GM19438 (cell line): ENCODE measurements at regions not wholly inside any gene's neighbourhood (a gene's known extent, or its start where the extent isn't known, plus 50 kb on each side); places are given as distances from the start of the nearest gene placed in this dataset.

Source experiments
- ATAC-seq: cut with Tn5 transposase; IDR thresholded peaks from one replicate; pipeline ENCODE4 v1.9.1; 2021; ENCODE audit warnings: low read depth; ENCODE audit not compliant: unreplicated experiment

DNA sequence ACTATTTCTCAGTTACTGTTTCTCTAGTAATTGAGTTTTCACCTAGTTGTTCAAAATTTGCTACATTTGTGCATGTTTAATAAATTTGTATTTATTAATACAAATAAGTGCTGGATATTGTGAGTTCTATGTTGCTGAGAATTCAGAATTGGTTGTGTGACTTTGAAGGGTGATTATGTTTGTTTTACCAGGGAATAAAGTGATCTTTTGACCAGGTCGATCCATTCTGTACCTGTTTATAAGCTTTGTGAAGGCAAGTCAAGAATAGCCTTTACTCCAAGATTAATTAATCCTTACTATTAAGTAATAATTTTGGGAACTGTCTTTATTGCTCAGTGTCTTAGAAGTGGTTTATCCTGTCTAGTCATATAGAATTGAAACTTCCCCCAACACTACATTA lies 230.0 kb upstream of the GYPC start:
- ATAC-seq: no peak

DNA sequence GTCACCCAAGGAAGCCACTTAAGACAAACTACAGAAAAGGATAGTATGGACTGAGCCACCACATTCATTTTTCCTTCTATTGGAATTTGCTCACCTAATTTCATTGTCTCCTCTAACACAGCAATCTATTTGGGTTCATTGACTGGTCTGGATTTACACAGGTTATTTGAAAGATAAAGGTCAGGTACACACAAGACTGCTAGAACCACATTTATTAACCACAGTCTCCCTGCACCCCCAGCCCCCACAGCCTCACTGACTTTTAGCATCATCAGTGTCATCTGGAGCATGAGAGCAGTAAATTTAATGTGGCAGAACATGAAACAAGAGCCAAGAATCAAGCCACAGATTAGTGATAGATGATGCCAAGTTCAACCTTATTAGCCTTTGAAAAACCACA lies 226.9 kb upstream of the GYPC start:
- ATAC-seq: no peak

DNA sequence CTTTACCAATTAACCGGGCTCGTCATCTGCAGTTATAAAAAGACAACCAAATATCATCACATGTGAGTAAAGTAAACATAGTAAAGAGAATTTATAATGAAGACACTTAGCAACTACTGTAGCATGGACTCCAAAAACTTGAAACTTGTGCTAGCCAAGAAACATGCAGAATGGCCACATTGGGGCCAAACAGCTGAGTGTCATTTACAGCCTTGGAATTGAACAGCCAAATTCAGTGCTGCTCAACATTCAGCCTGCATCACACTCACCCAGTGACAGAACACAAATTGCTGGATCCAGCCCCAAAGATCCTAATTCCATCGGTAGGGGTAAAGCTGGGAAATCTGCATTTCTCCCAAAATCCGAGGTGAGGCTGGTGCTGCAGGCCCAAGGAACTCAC lies 224.8 kb upstream of the GYPC start:
- ATAC-seq: no peak

DNA sequence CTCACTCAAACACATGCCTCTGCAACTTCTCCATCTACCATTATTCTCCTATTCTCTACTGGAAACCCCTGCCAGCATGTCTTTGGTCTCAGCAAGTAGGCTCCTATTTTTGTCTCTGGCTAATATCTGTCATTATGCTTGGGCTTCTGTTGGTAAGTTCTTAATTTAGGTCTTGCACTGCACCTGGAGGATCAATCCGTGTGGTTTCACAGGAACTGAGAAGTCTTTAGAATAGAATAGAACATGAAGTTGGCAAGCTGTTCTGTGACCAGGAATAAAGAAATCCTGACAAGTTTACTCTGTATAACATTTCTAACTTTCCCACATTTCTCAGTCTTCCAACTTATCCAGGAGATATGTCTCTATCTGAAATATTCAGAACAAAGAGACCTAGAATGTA lies 219.5 kb upstream of the GYPC start:
- no peak for ATAC-seq

DNA sequence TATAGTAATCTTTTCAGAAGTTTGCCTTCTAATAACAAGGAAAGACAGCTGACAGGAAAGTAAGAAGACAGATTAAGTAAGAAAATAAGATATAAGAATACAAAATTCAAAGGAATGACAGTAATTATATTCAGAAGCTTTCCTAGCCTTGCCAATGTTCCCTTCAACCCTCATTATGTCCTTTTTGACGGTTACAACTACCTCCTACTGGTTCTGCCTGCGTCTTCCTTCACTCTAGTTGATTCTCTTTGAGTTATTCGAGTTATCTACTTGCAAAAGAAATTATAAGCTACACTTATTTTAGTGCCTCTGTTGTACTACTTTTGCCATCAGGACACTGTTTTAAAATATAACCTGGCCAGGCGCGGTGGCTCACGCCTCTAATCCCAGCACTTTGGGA lies 218.9 kb upstream of the GYPC start:
- ATAC-seq: no peak

DNA sequence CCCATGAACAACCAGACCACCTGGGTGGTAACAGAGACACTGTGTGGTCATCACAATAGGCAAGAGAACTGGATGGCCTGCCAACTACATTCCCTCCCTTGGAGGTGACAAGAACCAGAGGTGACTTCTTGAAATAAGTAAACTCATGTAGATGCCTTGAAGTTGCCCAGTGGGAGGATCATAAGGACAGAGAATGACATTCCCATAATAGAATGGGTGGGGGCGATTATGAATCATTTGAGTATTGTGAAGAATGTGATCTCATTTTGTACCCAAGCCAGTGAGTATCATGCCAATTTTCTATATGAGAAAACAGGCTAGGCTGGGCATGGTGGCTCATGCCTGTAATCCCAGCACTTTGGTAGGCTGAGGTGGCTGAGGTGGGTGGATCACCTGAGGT lies 211.4 kb upstream of the GYPC start:
- no peak for ATAC-seq

DNA sequence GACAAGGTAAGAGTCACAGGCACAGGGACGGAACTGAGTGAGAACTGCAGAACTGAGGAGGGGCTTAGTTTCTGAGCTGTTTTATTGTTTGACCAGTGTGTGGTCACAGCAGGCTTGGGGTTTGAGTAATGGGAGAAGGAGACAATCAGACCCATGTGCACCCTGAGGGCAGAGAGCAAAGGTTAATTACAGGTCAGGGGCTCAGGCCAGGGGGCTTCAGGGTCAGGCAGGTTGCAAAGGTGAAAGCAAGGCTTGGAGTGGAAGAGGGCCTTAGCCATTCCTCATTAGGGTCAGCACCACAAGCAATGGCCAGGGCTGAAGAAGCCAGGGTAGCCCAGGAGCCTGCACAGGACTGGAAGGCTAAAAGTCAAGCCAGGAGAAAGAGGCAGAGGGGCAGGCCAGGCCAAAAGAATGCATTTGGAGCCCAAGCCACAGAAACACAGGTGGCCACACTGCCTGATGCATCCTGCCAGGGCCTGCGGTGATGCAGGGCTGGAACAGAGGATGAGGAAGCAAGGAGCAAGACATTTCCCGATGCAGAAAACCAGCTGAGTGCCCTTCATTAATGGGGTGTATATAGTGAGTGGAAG lies 209.8 kb upstream of the GYPC start:
- no peak for ATAC-seq

DNA sequence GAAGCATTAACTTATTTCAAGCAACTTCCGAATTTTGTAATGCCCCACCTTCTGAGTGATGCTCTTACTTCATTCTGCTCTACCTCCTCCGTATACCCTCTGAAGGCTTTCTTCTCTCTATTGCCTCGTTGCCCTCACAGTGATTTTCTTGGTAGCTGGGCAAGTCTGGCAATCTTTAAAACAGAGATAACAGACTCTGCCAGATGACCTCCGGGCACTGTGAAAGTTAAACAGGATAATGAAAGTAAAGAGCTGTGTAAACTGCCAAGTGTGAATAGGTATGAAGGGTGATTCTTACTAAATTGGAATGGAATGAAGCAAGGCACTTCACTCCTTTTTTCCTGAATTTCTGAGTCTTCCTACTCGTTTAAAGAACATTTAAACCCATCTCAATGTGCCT lies 207.3 kb upstream of the GYPC start:
- no peak for ATAC-seq

DNA sequence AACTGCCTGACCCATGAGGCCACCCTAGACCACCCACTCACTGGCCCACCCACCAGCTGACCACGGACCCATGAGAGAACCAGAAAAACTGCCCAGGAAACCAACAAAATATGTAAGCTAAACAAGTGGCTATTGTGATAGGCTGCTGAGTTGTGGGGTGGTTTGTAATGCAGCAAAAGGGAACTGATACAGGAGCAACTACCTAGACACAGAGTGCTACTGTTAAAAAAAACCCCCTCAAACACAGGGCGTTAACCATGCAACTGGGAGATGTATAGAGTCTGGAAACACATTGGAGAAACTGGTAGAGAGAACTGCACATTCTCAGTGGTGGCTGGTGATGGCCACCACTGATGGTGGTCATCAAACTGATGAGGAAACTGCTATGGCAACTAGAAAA lies 206.3 kb upstream of the GYPC start:
- peak; percentile 91 for ATAC-seq

DNA sequence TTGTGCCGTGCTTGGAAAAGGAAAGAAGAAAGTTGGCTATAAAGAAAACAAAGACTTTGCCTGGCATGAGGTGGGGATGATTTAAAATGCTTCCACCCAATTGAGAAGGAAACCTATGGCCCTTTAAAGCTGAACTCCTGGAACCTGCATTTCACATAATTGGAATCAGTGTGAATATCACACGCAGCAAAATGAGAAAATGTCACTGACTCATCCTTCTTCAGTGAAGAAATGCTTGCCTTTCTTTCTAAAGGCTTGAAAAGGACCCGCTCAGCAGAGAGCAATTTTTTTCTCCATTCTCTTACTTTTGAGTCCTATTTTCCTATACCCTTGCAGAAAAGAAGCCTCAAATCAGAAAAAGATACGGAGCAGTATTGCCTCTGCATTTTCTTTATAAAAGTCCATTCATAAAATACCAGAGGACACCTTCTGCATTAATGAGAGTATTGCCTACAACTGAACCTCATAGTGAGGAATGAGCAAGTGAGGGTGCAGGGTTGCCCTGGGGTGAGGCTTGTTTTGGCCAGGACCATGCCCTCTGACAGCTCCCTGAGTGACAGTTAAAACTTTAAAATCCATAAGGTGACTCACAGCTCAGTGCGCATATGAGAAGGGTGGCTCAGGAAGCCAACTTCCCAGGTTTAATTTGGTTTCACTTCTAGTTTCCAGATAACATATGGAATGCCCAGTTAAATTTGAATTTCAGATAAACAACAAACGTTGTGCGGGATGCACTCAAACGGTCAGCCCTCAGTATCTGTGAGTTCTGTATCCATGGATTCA lies 191.9 kb upstream of the GYPC start:
- ATAC-seq: no peak

DNA sequence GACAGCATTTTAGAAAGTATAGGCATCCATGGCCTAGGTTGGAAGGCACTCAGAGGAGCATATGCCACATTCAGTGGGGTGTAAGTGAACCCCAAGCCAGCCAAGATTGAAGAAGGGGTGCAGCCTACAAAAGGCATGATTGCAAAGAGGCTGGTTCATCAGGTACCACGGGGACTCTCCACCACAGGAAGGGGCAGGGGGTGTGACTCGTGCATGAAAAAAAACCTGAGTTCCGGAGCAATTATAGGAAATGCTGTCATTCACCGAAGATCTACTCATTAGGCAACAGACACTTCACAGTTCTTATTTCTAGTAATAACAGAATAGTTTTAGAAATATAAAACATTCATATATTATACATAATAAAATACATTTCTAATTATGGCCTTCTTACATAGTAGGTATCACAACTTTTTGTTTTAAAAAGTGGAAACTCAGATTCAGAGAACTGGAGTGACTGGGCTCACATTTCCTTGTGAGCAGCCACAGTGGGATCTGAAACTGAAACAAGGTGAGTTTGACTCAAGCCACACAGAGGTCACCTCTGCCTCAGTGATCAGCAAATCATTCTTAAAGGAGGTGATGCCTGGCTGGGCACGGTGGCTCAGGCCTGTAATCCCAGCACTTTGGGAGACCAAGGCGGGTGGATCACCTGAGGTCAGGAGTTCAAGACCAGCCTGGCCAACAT lies 188.4 kb upstream of the GYPC start:
- peak; percentile 96 for ATAC-seq

DNA sequence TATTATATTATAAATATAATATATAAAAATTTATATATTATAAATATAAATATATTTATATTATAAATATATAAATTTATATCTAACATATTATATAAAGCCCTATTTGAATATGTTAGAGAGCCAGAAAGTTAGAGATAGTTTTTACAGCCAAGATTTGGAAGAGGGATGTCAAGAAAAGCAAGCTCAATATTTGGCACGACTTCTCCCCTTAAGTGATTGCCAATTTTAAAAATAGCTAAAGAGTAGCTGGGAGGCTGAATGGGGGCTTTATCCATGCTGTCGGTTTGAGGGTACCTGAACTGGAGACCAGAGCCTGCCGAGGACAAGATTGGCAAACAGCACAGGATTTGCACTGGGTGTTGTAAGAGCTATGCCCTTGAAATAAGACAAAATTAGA lies 180.9 kb upstream of the GYPC start:
- no peak for ATAC-seq

DNA sequence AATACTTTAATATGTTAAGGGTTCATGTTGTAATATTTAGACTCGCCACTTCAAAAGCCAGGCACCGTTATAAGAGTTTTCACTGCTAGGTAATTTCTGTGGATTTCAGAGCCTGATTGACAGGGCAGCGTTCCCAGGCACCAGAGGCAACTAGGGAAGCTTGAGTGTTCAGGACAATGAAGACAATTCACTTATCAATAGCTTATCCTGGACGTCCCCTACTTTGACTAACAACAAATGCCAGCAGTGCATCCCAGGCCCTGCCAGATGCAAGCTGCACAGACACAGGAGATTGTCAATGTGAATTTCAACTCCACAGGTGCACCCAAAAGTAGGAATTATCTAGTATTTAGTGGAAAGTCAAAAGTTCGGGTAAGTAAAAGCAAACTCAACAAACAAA lies 179.3 kb upstream of the GYPC start:
- ATAC-seq: no peak

DNA sequence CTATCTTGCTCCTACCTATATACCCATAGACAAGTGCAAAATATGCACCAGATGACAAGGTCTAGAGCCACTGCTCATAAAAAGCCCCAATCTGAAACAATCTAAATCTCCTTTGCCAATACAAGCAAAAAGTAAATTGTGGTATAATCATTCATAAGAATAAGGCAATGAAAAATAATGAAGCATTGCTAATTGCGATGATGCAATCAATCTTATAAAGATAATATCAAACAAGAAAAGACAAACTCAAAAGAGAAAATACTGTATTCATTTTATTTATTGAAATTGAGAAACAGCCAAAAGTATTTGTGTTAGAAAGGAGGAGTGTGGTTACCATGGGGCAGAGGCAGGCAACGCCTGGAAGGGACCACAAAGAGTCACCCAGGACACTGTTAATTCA lies 175.9 kb upstream of the GYPC start:
- ATAC-seq: no peak

DNA sequence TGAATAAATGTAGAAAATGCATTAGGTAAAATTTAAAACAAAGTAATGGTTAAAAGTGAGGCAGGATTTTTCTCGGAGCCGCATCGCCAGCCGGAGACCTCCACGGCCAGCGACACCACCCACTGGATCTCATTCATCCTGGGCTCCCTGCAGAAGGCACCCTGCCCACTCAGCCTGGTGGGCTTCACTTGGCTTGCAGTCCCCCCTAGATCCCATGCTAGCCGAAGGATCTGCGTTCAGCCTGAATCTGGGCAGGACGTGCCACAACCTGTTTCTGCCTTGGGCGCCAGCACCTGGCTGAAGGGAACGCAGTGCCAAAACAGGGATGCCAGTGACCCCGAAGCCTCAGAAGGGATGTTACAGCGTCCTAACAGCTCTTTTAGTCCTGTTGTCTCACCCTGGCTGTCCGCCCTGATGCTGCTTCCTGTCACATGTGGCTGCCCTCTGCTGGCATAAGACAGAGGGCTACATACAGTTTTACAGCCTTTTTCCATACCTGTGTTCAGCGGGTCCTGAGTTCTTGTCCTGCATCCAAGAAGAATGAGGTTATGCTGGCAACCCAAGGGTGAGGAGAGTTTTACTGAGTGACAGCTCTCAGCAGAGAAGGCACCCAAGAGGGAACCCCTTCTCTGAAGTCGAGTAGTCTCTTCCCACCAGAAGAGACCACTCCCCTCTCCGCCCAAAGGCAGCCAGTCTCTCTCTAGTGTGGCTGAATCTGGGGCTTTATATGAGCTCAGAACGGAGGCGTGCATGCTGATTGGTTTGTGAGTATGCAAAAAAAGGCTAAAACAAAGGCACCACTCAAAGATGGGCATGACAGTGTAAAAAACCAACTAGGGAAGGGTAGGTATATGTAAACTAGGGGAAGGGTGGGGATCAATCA lies 173.1 kb upstream of the GYPC start:
- no peak for ATAC-seq

DNA sequence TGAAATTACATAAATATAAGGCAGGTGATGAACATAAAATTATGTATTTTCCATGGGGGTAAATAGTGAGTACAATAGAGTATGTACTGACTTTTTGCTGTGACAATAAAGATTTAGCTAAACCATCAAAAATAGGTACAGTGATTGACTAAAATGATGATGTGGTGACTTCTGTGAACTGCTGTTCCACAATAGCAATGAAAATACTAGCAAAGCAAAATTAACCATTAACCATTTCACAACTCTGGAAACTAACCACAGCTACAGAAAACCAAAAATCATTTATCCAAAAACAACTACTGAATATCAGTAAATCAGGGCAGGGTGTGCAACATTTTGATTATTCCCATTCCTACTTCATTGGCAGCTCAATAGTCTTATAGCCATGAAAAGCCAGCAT lies 161.4 kb upstream of the GYPC start:
- peak; percentile 47 for ATAC-seq

DNA sequence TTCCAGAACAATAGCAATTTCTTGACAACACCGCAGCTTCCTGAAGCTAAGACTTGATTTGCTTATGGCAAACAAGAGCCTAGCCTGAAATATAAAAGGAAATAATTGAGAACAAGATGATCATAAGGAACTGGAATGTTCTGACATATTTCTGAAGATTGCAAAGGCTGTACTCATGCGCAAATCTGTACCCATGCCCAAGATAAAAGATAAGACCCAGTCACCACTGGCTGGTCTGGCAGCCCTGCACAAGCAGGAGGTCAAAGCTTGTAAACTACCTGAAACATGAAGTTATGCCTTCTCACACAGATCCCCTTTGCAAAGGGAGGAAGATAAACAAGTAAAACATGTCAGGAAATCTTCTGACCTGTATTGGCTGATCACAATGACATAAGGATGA lies 160.8 kb upstream of the GYPC start:
- ATAC-seq: no peak

DNA sequence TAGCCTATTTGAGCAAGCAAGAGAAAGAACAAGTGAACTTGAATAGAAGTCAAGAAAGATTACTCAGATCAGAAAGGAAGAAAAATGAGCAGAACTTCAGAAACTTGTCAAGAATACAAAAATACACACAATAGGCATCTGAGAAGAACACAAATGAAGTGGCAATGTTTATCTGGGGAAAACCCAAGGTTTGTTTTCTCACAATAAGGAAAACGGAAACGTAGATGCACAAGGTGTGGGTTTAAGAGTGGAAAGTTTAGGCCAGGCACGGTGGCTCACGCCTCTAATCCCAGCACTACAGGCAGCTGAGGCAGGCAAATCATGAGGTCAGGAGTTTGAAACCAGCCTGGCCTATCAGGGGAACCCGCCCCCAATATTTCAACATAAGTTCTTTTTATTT lies 159.5 kb upstream of the GYPC start:
- peak; percentile 93 for ATAC-seq

DNA sequence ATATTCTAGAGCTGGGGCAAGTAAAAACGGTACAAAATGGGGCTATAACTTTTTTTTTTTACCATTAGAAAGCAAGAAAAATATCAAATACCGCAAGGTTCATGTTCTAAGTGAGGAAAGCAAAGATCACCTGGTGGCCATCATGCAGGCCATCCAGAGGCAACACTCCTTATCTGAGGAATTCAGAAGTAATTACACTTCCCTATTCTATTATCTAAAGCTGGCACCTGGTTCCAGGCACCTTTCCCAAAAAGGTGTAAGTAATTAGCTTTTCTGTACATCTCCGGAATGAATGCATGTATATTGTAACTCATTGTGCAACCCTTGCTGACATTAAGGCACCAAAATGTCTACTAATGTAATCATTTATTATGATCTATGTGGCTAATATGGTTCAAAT lies 152.5 kb upstream of the GYPC start:
- no peak for ATAC-seq

DNA sequence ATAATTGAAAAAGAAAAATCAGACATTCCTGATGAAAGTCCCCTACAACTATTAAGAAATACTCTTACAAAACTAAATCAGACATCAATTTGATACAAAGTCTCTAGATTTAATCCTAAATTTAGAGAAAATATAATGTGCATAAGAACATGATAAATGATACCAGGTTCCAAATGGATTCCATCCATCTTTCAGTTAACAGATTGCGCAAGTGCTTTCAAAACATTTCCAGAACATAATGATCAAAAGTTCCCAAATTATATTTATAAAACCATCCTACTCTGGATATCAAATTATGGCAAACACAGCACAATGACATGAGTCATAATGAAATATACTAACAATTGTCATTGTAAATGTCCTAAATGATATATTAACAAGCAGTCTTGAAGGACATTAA lies 151.0 kb upstream of the GYPC start:
- no peak for ATAC-seq

DNA sequence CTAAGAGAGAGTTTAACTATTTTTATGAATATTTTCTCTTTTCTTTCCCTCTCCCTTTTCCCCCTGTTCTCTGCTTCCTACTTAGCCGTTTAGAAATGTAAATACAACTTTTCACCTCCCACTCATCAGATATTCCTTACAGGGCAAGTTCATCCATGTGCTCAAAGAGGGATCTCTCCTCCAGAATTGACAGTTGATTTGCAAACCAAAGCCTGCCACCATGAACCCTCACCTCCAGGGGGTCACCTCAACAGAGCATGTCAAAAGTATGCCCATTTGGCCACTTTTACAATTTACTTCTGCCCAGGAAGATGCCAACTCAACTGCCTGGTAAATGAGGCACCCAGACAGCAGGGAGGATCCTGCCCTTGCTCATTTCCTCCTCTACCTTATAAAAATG lies 149.2 kb upstream of the GYPC start:
- no peak for ATAC-seq
